SK-N-MC (cell line): ENCODE measurements at regions not wholly inside any gene's neighbourhood (a gene's known extent, or its start where the extent isn't known, plus 50 kb on each side); places are given as distances from the start of the nearest gene placed in this dataset.
"Not testable (repeated sequence)": the region's sequence is repeated elsewhere in the genome, so short reads cannot be mapped to it uniquely, and the experiment has no call there.

ENCODE experiments used
- DNase-seq: peaks from one replicate; pipeline ENCODE4 v3.0.0-alpha.2; 2011; ENCODE audit warnings: low read depth, low spot score
- H3K27ac ChIP-seq: fragments of 200-600 bp; sonication (generic); 2 replicates; pipeline ENCODE4 v1.5.1; 2016; ENCODE audit warnings: mixed run types
- H3K36me3 ChIP-seq: fragments of 200-600 bp; sonication (generic); 2 replicates; pipeline ENCODE4 v1.6.1; 2017; ENCODE audit warnings: antibody characterized with exemption, low read length, mixed read lengths; ENCODE audit not compliant: insufficient read depth
- H3K4me3 ChIP-seq: fragments of 200-600 bp; sonication (generic); 2 replicates; pipeline ENCODE4 v1.5.1; 2016
- H3K9ac ChIP-seq: fragments of 200-600 bp; sonication (generic); 2 replicates; pipeline ENCODE4 v1.8.0; 2017; ENCODE audit warnings: mixed run types, mixed read lengths; ENCODE audit not compliant: insufficient read length
- H3K9me3 ChIP-seq: fragments of 200-600 bp; sonication (generic); 2 replicates; pipeline ENCODE4 v1.6.1; 2017; ENCODE audit warnings: low read depth, mild to moderate bottlenecking, antibody characterized with exemption, low read length, moderate library complexity, mixed read lengths
- EZH2 ChIP-seq: fragments of 200-600 bp; sonication (generic); IDR thresholded peaks from one replicate; pipeline ENCODE4 v1.6.1; 2017; ENCODE audit warnings: antibody characterized with exemption
- FOXP2 ChIP-seq: optimal IDR thresholded peaks from 2 replicates; pipeline ENCODE3; 2011; ENCODE audit warnings: mild to moderate bottlenecking, moderate library complexity; ENCODE audit not compliant: insufficient read depth; ENCODE audit errors: extremely low read length, control extremely low read depth
- POLR2AphosphoS5 ChIP-seq: IDR thresholded peaks from 2 replicates; pipeline ENCODE4 v1.6.1; 2012; ENCODE audit warnings: mild to moderate bottlenecking, low read depth, low read length, borderline replicate concordance

GRCh38 chr11:25779033-25779432 is 552.9 kb upstream of the ANO3 start:
- TF ChIP-seq FOXP2 = no peak
- no peak for DNase-seq
- Histone ChIP-seq H3K36me3 (no peaks in the 10 kb centered on the region), H3K27ac (no peak overlapping the region), H3K9me3 (no peaks in the 10 kb centered on the region), H3K9ac (no peak overlapping the region), H3K4me3 (no peak overlapping the region)

GRCh38 chr11:25787416-25787815 is 544.5 kb upstream of the ANO3 start:
- Histone ChIP-seq H3K9ac (no peak overlapping the region), H3K27ac (no peak overlapping the region), H3K9me3 (no peaks in the 10 kb centered on the region), H3K36me3 (no peaks in the 10 kb centered on the region), H3K4me3 (no peak overlapping the region)
- no peak for TF ChIP-seq FOXP2
- no peak for TF ChIP-seq POLR2AphosphoS5
- TF ChIP-seq EZH2 = no peak
- no peak for DNase-seq

- TF ChIP-seq FOXP2 = no peak
- Histone ChIP-seq H3K27ac (no peak overlapping the region), H3K9me3 (no peaks in the 10 kb centered on the region), H3K9ac (no peak overlapping the region), H3K36me3 (no peaks in the 10 kb centered on the region), H3K4me3 (no peak overlapping the region)
- DNase-seq = no peak
These were observed 541.5 kb upstream of the ANO3 start for GRCh38 chr11:25790396-25790795.

- H3K4me3 ChIP-seq = no peak overlapping the region
- DNase-seq = no peak
- TF ChIP-seq FOXP2 (no peak), EZH2 (no peak), POLR2AphosphoS5 (no peak)
- no peak overlapping the region for H3K27ac ChIP-seq
- no peaks in the 10 kb centered on the region for H3K9me3 ChIP-seq
- H3K36me3 ChIP-seq = no peaks in the 10 kb centered on the region
- no peak overlapping the region for H3K9ac ChIP-seq
These were observed 538.3 kb upstream of the ANO3 start for GRCh38 chr11:25793637-25794036.

- Histone ChIP-seq H3K4me3 (no peak overlapping the region), H3K9me3 (no peaks in the 10 kb centered on the region), H3K36me3 (no peaks in the 10 kb centered on the region), H3K9ac (no peak overlapping the region), H3K27ac (no peak overlapping the region)
- no peak for DNase-seq
- TF ChIP-seq EZH2 (no peak), POLR2AphosphoS5 (no peak), FOXP2 (no peak)
These were observed 537.1 kb upstream of the ANO3 start for GRCh38 chr11:25794804-25795203.

- no peak overlapping the region for H3K4me3 ChIP-seq
- DNase-seq = no peak
- no peaks in the 10 kb centered on the region for H3K9me3 ChIP-seq
- H3K9ac ChIP-seq = no peak overlapping the region
- TF ChIP-seq EZH2 (no peak), FOXP2 (no peak), POLR2AphosphoS5 (no peak)
- H3K27ac ChIP-seq = no peak overlapping the region
- no peaks in the 10 kb centered on the region for H3K36me3 ChIP-seq
These were observed 515.5 kb upstream of the ANO3 start for GRCh38 chr11:25816411-25816810.

- no peaks in the 10 kb centered on the region for H3K9me3 ChIP-seq
- no peak for TF ChIP-seq POLR2AphosphoS5
- TF ChIP-seq FOXP2 = no peak
- TF ChIP-seq EZH2 = no peak
- no peaks in the 10 kb centered on the region for H3K36me3 ChIP-seq
- H3K27ac ChIP-seq = no peak overlapping the region
- H3K9ac ChIP-seq = no peak overlapping the region
- H3K4me3 ChIP-seq = no peak overlapping the region
- DNase-seq = no peak
These were observed 507.2 kb upstream of the ANO3 start for GRCh38 chr11:25824688-25825087.

GRCh38 chr11:25831485-25831884 is 500.4 kb upstream of the ANO3 start:
- H3K9ac ChIP-seq, DNase-seq, H3K36me3 ChIP-seq, H3K27ac ChIP-seq, H3K4me3 ChIP-seq, H3K9me3 ChIP-seq: not testable (repeated sequence)

GRCh38 chr11:25838918-25839625 is 492.9 kb upstream of the ANO3 start:
- no peak overlapping the region for H3K4me3 ChIP-seq
- no peak overlapping the region for H3K27ac ChIP-seq
- no peak for DNase-seq
- H3K9me3 ChIP-seq = no peaks in the 10 kb centered on the region
- no peak overlapping the region for H3K9ac ChIP-seq
- H3K36me3 ChIP-seq = no peaks in the 10 kb centered on the region
- TF ChIP-seq EZH2 = no peak
- TF ChIP-seq POLR2AphosphoS5 = no peak
- no peak for TF ChIP-seq FOXP2
